Endodermal cell (in vitro differentiated cells): ENCODE measurements at regions not wholly inside any gene's neighbourhood (a gene's known extent, or its start where the extent isn't known, plus 50 kb on each side); places are given as distances from the start of the nearest gene placed in this dataset.

Experiments used
- DNase-seq: peaks from one replicate; pipeline ENCODE4 v3.0.0-alpha.2; 2017
- H3K27ac ChIP-seq: 2 replicates; pipeline ENCODE4 v1.5.1; 2013; ENCODE audit warnings: mild to moderate bottlenecking, low read depth, low read length, moderate library complexity
- H3K27me3 ChIP-seq: 2 replicates; pipeline ENCODE4 v1.6.1; 2013; ENCODE audit warnings: mild to moderate bottlenecking, low read length, moderate library complexity; ENCODE audit not compliant: insufficient read depth, control insufficient read depth, poor library complexity, severe bottlenecking
- H3K36me3 ChIP-seq: 2 replicates; pipeline ENCODE4 v1.7.0; 2013; ENCODE audit warnings: mild to moderate bottlenecking, low read length, moderate library complexity; ENCODE audit not compliant: control insufficient read depth, insufficient read depth
- H3K4me1 ChIP-seq: one replicate; pipeline ENCODE4 v1.7.0; 2013; ENCODE audit warnings: low read length; ENCODE audit not compliant: control insufficient read depth, insufficient read depth
- H3K4me3 ChIP-seq: 2 replicates; pipeline ENCODE4 v1.5.1; 2013; ENCODE audit warnings: mild to moderate bottlenecking, low read length, moderate library complexity
- H3K9ac ChIP-seq: 2 replicates; pipeline ENCODE4 v1.6.1; 2013; ENCODE audit warnings: mild to moderate bottlenecking, low read length, moderate library complexity; ENCODE audit not compliant: poor library complexity, severe bottlenecking; ENCODE audit errors: extremely low read depth
- H3K9me3 ChIP-seq: 2 replicates; pipeline ENCODE4 v1.6.1; 2013; ENCODE audit warnings: mild to moderate bottlenecking, low read length, moderate library complexity; ENCODE audit not compliant: control insufficient read depth
- H3K27ac Mint-ChIP-seq: 2 replicates; pipeline ENCODE4 v1.8.0; 2020; ENCODE audit warnings: mixed read lengths
- H3K27me3 Mint-ChIP-seq: 2 replicates; pipeline ENCODE4 v1.8.0; 2021; ENCODE audit warnings: mild to moderate bottlenecking, mixed read lengths; ENCODE audit not compliant: insufficient read depth
- H3K36me3 Mint-ChIP-seq: 2 replicates; pipeline ENCODE4 v1.8.0; 2020; ENCODE audit warnings: low read depth, mixed read lengths
- H3K4me1 Mint-ChIP-seq: 2 replicates; pipeline ENCODE4 v1.8.0; 2020; ENCODE audit warnings: mixed read lengths
- H3K4me3 Mint-ChIP-seq: 2 replicates; pipeline ENCODE4 v1.8.0; 2020; ENCODE audit warnings: mild to moderate bottlenecking, moderate library complexity, mixed read lengths
- H3K9me3 Mint-ChIP-seq: 2 replicates; pipeline ENCODE4 v1.8.0; 2020; ENCODE audit warnings: mild to moderate bottlenecking, mixed read lengths
- CTCF ChIP-seq: fragments of 200-600 bp; sonication (generic); conservative IDR thresholded peaks from 2 replicates; pipeline ENCODE4 v1.5.0; 2021; ENCODE audit warnings: antibody characterized with exemption, mild to moderate bottlenecking
- whole genome bisulfite sequencing, 2 experiments: methylation state at CpG; one replicate each; pipeline versions ENCODE4 v1.1.5 to v1.1.7; 2013; ENCODE audit warnings: missing lambda C conversion rate in 2 of 2, mixed read lengths in 1 of 2; ENCODE audit not compliant: insufficient coverage in 1 of 2, insufficient read length in 1 of 2; 5-methylcytosine and 5-hydroxymethylcytosine counted together

- H3K36me3 Mint-ChIP-seq, result no peaks in the 10 kb centered on the region
- Histone ChIP-seq H3K4me1 (no peaks in the 10 kb centered on the region), H3K36me3 (no peaks in the 10 kb centered on the region), H3K27ac (no peak overlapping the region), H3K9me3 (no peaks in the 10 kb centered on the region), H3K9ac (no peak overlapping the region), H3K4me3 (no peak overlapping the region), H3K27me3 (no peaks in the 10 kb centered on the region)
- no peak overlapping the region for H3K27ac Mint-ChIP-seq
- H3K4me3 Mint-ChIP-seq, result no peak overlapping the region
- 86 to 92% methylated on average over 12 to 14 of the region's 14 CpGs for WGBS, 2 experiments
- no peak for TF ChIP-seq CTCF
- no peaks in the 10 kb centered on the region for H3K9me3 Mint-ChIP-seq
- H3K27me3 Mint-ChIP-seq, result no peaks in the 10 kb centered on the region
- no peak for DNase-seq
- no peaks in the 10 kb centered on the region for H3K4me1 Mint-ChIP-seq
These were observed 132.1 kb upstream of the PPP1R26 start for GRCh38 chr9:135347461-135347860.

GRCh38 chr9:135348076-135348787 is 131.3 kb upstream of the PPP1R26 start:
- Mint-ChIP-seq H3K27ac (no peak overlapping the region), H3K36me3 (no peaks in the 10 kb centered on the region), H3K4me1 (no peaks in the 10 kb centered on the region), H3K9me3 (no peaks in the 10 kb centered on the region), H3K27me3 (no peaks in the 10 kb centered on the region), H3K4me3 (no peak overlapping the region)
- no peak overlapping the region for H3K27ac ChIP-seq
- no peaks in the 10 kb centered on the region for H3K27me3 ChIP-seq
- no peak overlapping the region for H3K9ac ChIP-seq
- TF ChIP-seq CTCF, result no peak
- 88 to 95% methylated on average over 8 to 23 of the region's 23 CpGs for WGBS, 2 experiments
- H3K9me3 ChIP-seq, result no peaks in the 10 kb centered on the region
- no peaks in the 10 kb centered on the region for H3K36me3 ChIP-seq
- no peak overlapping the region for H3K4me3 ChIP-seq
- H3K4me1 ChIP-seq, result no peaks in the 10 kb centered on the region
- no peak for DNase-seq

- no peaks in the 10 kb centered on the region for H3K27me3 Mint-ChIP-seq
- H3K4me3 ChIP-seq, result no peak overlapping the region
- DNase-seq, result no peak
- H3K27me3 ChIP-seq, result no peaks in the 10 kb centered on the region
- no peak overlapping the region for H3K27ac Mint-ChIP-seq
- no peak for TF ChIP-seq CTCF
- H3K9ac ChIP-seq, result no peak overlapping the region
- 80 to 88% methylated on average over 4 to 9 of the region's 9 CpGs for WGBS, 2 experiments
- no peak overlapping the region for H3K27ac ChIP-seq
- no peaks in the 10 kb centered on the region for H3K9me3 ChIP-seq
- H3K4me3 Mint-ChIP-seq, result no peak overlapping the region
- H3K4me1 ChIP-seq, result no peaks in the 10 kb centered on the region
- H3K36me3 ChIP-seq, result no peaks in the 10 kb centered on the region
- H3K9me3 Mint-ChIP-seq, result no peaks in the 10 kb centered on the region
- no peaks in the 10 kb centered on the region for H3K4me1 Mint-ChIP-seq
- no peaks in the 10 kb centered on the region for H3K36me3 Mint-ChIP-seq
These were observed 130.8 kb upstream of the PPP1R26 start for GRCh38 chr9:135348788-135349150.
